ENCODE measurements at regions not wholly inside any gene's neighbourhood (a gene's known extent, or its start where the extent isn't known, plus 50 kb on each side); places are given as distances from the start of the nearest gene placed in this dataset.
"Not testable (repeated sequence)": the region's sequence is repeated elsewhere in the genome, so short reads cannot be mapped to it uniquely, and the experiment has no call there.

DNA sequence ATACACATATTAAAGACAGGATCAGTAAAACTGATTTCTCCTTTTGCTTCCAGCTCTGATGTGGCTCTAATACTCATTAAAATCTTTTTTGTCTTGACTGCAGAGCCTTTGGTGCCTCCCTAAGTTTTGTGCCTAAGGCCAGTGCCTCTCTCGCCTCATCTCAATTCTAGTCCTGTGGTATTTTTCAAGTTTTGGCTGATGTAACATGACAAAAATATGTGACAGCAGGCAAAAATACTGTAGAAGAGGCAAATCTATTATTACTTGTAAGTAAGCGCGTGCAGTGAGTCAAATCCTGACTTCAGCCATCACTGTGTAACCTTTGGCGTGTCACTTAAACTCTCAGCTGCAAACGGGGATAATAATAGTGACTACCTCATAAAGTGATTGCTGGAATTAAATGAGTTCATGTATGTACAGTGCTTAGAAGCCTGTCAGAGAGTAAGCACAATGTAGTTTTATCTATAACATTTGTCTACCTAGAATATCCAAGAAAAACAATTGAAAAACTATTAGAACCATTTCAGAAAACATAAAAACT lies 74.0 kb downstream of the MAB21L3 start:
- ChIA-PET CTCF (no interaction called here), POLR2A (no interaction called here)

DNA sequence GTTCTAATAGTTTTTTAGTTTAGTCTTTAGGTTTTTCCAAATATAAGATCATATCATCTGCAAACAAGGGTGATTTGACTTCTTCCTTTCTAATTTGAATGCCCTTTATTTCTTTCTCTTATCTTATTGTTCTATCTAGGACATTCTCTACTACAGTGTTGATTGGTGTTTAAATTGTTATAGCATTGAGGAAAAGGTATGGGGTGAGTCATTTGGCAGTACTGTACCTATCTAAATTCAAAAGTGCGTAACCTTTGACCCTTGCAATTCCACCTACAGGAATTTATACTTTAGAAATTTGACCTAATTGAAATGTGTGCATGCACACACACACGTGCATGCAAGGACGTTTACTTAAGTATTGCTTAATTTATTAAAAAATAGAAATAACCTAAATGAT lies 78.3 kb downstream of the MAB21L3 start:
- POLR2A ChIA-PET, result no interaction called here

DNA sequence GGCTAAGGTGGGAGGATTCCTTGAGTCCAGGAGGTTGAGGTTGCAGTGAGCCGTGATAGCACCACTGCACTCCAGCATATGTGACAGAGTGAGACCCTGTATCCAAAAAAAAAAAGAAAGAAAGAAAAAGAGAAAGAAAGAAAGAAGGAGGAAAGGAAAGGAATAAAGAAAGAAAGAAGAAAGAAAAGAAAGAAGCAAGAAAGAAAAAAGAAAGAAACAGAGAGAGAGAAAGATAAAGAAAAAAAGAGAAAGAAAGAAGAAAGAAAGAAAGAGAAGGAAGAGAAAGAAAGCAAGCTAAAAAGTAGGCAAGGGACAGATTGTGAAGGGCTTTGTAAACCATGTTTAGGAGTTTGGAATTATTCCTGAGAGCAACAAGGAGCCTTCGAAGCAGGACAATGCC lies 80.1 kb downstream of the MAB21L3 start:
- CTCF ChIA-PET, result no interaction called here
- POLR2A ChIA-PET, result no interaction called here

More for the DNA sequence above, 78.3 kb downstream of the MAB21L3 start:
- CTCF ChIA-PET, result no interaction called here

DNA sequence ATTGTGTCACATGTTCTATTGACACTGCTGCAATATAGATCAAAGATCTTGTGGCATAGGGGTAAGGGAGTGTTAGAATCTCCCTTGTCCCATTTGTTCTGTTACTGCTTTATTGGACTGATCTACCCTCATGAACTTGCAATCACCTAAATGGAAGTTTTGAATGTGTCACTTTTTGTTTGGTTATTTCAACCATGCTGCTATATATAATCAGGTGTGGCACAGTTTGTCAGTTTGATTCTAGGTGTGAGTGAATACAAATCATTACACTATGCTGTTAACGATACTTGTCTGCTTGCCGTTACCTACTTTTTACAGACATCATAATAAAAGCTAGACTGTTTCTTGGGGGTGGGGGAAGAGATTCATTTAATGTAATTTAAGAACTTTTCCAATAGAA lies 82.6 kb downstream of the MAB21L3 start:
- ChIA-PET CTCF (no interaction called here), POLR2A (no interaction called here)

DNA sequence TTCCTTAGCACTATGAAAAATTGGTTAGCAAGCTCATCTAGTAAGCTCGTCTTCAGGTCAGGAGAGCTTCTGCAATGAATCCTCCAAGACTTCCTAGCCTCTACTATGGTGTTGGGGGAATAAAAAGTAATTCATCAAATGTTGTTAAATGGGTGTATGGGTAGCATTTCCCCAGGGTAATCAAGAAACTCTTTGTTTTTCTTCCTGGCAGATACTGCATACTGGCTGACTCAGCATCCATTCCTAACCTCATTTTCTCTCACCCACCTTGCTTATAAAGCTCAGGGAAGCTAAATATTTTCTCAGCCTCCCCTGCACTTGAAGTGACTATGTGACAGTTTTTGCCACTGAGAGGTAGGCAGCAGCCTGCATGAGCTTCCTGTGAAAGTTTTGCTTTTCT lies 83.4 kb downstream of the MAB21L3 start:
- ChIA-PET POLR2A (no interaction called here), CTCF (no interaction called here)

DNA sequence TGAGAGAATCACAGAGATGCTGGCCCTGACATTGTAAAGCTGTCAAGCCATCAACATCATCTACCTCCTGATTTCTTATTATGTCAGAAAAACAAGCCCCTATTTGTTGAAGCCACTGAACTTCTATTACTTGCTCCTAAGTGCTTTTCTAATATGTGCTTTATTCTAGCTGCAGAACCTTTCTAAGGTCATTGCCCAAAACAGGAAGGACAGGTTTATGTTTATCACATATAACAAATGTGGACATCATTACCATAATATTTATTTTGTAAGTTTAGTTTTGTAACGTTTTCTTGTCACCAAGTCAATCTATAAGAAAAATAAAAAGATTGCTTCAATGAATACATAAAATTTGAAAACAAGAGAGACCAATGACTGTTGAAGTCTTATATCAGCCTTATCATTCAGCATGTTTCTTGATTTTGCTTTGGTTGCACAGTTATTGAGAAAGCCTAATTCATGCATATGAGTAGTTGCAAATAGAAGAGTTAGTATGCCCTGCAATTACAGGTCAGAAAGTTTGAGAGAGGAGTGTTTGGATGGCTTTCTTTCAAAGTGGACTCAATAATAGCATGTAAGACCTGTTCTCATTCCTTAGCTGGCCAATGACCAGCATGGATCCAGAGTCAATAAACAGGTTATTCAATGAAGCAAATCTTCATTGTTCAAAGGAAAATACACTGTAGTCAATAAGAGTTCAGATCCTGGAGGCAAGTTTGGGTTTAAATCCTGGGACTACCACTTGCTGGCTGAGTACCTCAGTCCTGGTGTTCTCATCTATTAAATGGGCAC lies 84.1 kb downstream of the MAB21L3 start:
- ChIA-PET CTCF (no interaction called here), POLR2A (no interaction called here)

DNA sequence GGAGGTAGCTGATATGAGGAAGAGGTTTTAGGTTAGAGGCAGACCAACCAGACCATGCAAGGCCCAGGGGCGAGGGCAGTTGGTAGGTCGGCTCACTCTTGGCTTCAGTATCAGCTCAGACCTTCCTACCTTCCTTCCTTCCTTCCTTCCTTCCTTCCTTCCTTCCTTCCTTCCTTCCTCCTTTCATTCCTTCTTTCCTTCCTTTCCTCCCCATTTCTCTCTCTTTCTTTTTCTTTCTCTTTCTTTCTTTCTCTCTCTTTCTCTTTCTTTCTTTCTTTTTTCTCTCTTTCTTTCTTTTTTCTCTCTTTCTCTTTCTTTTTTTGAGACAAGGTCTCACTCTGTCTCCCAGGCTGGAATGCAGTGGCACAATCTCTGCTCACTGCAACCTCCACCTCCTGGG lies 89.1 kb downstream of the MAB21L3 start:
- CTCF ChIA-PET, POLR2A ChIA-PET: not testable (repeated sequence)

DNA sequence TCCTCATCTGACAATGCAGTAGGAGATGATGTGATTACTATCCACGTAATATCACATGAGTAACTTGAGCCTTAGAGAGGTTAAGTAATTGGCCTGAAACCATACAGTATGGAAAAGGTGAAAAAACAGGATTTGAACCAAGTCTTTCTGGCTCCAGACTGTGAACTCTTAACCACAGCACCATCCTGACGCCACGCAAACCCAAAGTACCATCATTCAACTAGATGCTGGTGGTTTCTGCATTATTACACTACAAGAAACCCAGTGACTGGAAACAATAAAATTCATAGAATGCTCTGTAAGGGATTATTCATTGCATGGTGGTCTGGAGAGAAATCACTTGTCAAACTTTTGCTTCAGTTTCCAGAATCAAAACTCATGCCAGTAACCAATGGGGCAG lies 90.7 kb downstream of the MAB21L3 start:
- ChIA-PET POLR2A (no interaction called here), CTCF (no interaction called here)

DNA sequence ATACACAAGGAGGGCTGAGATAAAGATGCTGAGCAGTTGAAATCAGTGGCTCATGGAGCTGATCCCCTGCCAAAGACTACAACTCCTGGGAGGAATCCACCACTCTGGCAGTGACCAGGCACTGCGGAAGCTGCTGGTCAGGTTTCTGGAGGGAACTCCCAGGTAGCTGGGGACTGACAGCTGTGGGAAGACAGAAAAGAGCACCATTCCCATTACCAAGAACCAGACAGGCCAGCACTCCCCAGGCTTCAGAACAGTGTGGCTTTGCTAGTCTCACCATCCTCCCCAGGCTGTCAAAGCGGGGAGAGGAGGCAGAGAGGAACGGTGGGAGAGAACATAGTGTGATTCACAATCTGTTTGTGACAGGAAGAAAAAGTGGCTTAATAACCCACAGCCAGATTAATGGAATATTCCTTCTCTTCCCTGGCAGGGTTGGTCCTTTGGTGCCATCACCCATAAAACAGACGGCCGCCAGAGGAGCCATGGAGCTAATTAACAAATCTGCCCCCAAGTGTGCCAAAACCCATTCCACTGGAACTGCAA lies 92.1 kb downstream of the MAB21L3 start:
- CTCF ChIA-PET, result no interaction called here
- POLR2A ChIA-PET, result no interaction called here

DNA sequence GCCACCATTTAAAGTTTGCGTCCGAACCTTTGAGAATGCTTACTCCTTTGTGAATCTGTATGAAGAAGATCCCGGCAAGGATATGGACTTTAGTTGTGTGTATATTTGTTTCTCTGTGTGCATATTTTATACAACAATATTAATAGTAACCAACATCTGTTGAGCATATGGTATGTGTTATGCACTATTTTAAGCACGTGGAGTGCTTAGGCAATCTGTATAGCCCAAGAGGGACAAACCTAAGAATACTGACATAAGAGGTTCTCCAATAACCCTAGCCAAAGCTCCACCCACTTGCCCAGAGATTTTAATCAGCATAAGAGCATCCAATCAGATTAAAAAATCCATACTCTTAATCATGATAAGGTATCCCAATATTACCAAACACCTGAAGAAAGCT lies 92.7 kb downstream of the MAB21L3 start:
- CTCF ChIA-PET, result no interaction called here

DNA sequence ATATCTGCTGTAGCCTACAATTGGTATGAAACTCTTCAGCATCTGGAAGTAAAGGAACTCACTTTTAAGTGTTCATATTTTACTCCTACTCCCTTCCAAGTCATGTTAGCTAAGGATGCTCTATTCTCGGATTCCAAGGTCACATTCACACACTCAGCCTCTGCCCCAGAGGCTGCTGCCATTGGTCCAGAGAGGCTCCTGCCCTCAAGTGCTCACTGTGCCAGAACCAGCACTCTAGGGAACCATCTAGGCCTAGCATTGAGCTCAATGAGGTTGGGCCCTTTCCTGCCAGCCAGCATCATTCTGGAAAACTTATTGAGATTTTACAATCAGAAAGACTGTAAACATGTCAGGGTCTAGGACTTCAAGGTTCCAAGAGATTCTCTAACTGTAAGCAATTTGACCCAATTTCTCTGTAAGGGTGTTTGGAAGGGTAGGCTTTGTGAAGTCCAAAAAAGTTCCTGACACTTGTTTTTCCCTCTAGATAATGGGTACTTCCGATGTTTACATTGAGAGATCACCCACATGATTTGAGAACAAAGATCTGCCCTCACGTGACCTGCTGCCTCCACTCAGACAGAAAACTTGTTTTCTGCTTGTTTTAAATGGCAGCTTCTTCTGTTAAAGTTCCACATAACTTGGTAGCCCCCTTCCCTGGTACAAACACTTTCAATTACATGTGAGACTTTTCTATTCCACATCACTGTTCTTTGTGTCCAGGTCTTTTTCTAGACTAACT lies 94.9 kb downstream of the MAB21L3 start:
- CTCF ChIA-PET, result interaction anchor here (1.9 kb wide), 1 partner anchor 279 kb away, joined by 5 read pairs; no protein-coding TSS in a partner anchor

More for the DNA sequence above, 92.7 kb downstream of the MAB21L3 start:
- POLR2A ChIA-PET, result no interaction called here

DNA sequence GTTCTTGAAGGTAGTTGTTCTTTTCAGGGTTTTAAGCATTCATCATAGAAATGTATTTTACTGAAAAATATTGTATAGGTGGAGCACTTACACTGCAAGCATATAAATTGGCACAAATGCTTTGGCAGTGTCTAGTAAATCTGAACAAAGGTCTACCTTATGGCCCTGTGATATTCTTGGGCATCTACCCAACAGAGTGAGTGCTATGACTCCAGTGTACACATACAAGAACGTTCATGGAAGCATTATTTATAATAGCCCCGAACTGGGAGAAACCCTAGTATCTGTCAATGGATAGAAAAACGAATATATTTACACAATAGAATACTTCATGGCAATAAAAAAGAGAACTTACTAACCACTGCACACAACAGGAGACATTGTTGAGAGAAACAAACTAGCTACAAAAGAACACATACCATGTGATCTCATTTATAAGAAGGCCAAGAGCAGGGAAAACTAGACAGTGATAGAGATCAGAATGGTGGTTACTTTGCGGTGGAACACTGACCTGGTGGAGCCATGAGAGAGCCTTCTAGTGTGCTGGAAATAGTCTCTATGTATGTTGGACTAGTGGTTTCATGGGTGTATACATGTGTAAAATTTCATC lies 96.0 kb downstream of the MAB21L3 start:
- POLR2A ChIA-PET, result no interaction called here
- CTCF ChIA-PET, result interaction anchor here (1.9 kb wide), 1 partner anchor 278 kb away, joined by 5 read pairs; no protein-coding TSS in a partner anchor

More for the DNA sequence above, 94.9 kb downstream of the MAB21L3 start:
- POLR2A ChIA-PET, result no interaction called here

DNA sequence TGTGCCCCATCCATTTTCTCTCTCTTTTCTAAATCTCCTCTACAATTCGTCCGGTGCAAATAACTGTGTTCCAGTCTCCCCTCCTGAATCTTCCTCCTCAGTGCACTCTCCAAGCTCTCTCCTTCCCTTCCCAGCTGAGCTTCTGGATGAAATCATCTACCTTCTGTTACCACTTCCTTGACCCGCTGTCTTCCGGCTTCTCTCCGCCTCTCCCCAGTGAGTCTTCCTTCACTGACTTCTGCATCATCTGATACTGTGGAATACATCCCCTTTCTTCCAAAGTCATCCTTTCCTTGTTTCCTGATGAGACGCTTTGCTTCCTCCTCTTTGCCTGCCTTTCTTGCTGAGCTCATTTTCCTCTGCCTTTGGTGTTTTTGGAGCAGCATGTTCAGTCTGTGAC lies 96.9 kb downstream of the MAB21L3 start:
- ChIA-PET POLR2A (no interaction called here), CTCF (no interaction called here)

DNA sequence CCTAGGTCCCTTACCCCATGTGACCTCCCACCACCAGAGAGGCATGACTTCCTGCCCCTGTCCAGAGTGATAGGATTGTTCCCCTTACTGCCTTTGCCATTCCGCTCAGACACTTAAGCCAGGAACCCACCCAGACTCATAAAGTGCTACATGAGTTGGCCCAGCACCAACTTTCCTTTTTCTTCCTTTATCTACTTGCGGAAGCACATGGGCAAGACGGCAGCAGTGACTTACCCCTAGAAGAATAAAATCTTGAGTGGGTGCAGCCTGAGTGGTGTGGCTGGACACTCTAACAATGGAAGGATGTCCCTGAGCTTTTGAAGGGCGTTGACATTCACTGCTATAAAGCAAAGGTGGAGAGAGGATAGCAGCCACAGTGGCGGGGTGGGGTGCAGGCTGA lies 100.1 kb downstream of the MAB21L3 start:
- ChIA-PET CTCF (no interaction called here), POLR2A (no interaction called here)

DNA sequence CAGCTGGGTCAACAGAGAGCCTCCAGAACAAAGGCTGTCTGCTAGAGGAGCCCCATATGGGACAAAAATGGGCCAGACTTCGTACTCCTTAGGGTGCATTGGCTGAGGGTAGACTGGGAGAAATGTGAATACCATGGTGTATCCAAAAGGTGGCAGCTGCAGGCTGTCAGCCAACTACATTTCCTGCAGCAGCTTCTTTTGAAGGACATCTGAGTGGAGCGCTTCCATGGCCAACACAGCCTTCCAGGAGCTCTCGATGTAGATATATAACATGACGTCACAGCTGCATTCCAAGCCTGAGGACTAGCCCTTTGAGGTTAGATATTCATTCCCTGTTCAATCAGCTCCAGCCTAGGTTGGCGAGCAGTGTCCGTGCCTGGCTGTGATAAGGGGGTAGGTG lies 107.7 kb downstream of the MAB21L3 start:
- ChIA-PET CTCF (no interaction called here), POLR2A (no interaction called here)

DNA sequence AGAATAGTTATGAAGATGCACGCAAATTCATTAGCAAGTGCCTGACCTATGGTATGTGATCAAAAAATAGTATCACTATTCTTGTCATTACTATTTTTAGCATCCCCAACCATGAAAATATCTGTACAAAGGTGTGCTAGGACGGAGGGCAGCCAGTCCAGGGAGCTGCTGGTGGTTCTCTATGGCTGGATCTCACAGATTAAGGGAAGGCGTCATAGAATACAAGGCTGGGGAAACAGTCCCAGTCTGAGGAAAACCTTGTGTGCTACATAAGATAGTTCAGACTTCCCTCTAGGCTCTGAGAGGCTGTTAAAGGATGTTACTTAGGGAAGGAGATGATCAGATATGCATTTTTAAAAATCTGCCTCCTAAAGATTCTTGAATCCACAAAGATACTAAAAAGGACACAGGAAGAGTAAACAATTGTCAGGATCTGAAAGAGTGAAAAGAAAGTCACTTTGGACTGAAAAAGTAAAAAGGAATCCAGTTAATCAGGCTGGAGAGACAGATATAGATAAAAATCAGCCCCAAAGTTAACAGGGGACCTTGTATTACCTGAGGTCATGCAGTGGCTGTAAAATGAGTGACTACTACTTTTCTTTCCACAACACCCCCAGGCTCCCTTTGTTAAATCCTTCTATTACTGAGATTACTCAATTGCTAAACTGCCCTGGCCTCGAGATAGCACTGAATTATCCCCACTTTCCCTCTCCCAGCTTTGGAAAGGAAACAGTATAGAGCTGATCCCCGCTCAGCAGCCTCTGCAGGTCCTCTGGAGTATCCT lies 108.6 kb downstream of the MAB21L3 start:
- ChIA-PET POLR2A (no interaction called here), CTCF (no interaction called here)

DNA sequence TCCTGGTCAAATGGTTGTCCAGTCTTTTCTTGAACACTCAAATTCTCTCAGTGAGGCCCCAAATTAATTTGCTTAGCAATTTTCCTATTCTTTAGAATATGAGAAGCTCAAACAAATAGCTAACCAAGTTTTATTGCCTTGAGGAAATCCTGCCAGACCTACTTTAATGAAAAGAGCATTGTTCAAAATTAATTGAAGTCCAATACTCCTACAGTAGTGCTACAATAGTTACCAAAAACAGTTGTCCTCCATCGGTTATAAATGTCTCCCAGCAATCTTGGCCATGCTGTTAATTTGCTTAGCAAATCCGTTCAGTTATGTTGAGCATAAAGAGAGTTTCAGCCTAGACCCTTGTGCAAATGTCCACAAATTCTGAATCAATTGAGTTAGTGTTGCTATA lies 112.9 kb downstream of the MAB21L3 start:
- ChIA-PET CTCF (no interaction called here), POLR2A (no interaction called here)

DNA sequence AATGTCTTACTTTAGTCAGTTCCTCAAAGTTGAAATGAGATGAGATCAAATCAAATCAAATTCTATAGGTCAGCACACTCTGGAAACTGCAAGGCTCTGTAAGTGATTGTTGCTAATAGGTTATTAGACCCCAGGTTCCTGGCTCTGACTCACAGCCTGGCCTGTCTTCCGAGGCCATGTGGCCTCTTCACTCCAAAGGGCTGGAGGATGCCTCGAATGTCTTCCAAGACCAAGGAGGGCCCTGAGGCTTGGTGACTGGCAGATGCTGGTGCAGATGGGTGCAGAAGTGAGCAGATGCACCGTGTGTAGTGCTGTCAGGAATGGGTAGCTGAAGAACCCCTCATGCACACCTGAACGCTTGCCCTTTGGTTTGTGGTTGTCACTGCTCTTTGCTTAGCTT lies 113.4 kb downstream of the MAB21L3 start:
- CTCF ChIA-PET, result no interaction called here

DNA sequence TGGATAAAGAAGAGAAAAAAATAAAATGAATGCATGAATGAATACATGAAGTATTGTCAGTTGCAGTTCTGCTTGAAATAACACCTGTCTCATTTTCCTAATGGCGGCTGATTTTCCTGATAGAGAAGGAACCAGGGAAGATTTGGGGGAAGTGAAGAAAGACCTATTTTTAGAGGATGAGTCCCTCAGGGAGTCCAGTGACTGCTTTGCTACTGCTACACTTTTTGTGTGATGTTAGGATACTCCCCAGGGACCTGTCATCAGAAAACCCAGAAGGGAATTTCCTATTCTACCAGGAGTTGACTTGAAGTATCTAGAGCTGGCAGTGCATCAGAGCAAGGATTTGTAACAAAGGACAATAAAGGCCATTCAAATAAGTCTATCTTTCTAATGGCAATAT lies 114.8 kb downstream of the MAB21L3 start:
- CTCF ChIA-PET, result no interaction called here
- POLR2A ChIA-PET, result no interaction called here

More for the DNA sequence above, 113.4 kb downstream of the MAB21L3 start:
- POLR2A ChIA-PET, result no interaction called here

DNA sequence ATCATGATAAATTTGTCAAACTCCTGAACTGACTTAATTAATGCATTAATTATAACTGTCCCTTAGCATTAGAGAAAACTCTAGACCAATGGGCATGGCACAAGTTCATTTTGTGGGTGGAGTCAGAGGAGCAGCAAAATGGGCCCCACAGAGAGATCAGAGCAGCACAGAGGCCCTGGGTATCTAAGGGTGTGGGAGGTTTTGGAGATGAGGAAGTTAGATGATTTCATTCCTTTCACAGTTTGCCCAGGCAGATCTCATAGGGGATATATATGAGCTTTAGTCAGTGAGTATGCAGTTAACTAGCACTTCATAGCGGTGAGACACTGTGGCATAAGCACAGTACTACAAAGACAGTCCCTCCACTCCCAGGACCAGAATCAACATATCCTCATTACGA lies 117.3 kb downstream of the MAB21L3 start:
- CTCF ChIA-PET, result no interaction called here
- POLR2A ChIA-PET, result no interaction called here

Data from activated CD8-positive, alpha-beta memory T cell treated with anti-CD3 and anti-CD28 coated beads for 36 hours (primary cell).